NT2/D1 (cell line): ENCODE measurements at regions not wholly inside any gene's neighbourhood (a gene's known extent, or its start where the extent isn't known, plus 50 kb on each side); places are given as distances from the start of the nearest gene placed in this dataset.

ENCODE experiments used
- DNase-seq: peaks from one replicate; pipeline ENCODE4 v3.0.0-alpha.2; 2011; ENCODE audit warnings: low read depth, low spot score
- H3K27me3 ChIP-seq: 2 replicates; pipeline ENCODE4 v1.6.0; 2011; ENCODE audit warnings: mild to moderate bottlenecking; ENCODE audit not compliant: insufficient read length, insufficient read depth
- H3K36me3 ChIP-seq: 2 replicates; pipeline ENCODE4 v1.6.1; 2011; ENCODE audit warnings: mild to moderate bottlenecking, low read length, mixed read lengths; ENCODE audit not compliant: insufficient read depth, insufficient read length
- H3K4me1 ChIP-seq: 2 replicates; pipeline ENCODE4 v1.5.1; 2011; ENCODE audit not compliant: insufficient read depth, insufficient read length
- H3K4me3 ChIP-seq: 2 replicates; pipeline ENCODE4 v1.5.1; 2011; ENCODE audit warnings: low read depth; ENCODE audit not compliant: insufficient read length
- H3K9ac ChIP-seq: 2 replicates; pipeline ENCODE4 v1.6.0; 2011; ENCODE audit warnings: low read depth; ENCODE audit not compliant: insufficient read length
- H3K9me3 ChIP-seq: 2 replicates; pipeline ENCODE4 v1.5.1; 2011; ENCODE audit warnings: mild to moderate bottlenecking, low read length; ENCODE audit not compliant: insufficient read depth
- SUZ12 ChIP-seq: IDR thresholded peaks from 2 replicates; pipeline ENCODE4 v1.6.1; 2011; ENCODE audit not compliant: insufficient read length, insufficient read depth; ENCODE audit errors: extremely low read depth
- YY1 ChIP-seq: IDR thresholded peaks from 2 replicates; pipeline ENCODE4 v1.6.1; 2011; ENCODE audit not compliant: insufficient read length, insufficient read depth
- ZNF274 ChIP-seq: IDR thresholded peaks from 2 replicates; pipeline ENCODE4 v1.6.1; 2011; ENCODE audit warnings: mild to moderate bottlenecking, low read depth, low read length

GRCh38 chr3:83189634-83190033 lies 1428.2 kb upstream of the GBE1 start:
- DNase-seq: no peak
- no peak overlapping the region for H3K4me3 ChIP-seq
- H3K9me3 ChIP-seq: peaks cover 5% of the 10 kb centered on the region; the same call in 1 of the 2 replicates
- H3K27me3 ChIP-seq: no peaks in the 10 kb centered on the region
- no peaks in the 10 kb centered on the region for H3K4me1 ChIP-seq
- H3K9ac ChIP-seq: no peak overlapping the region
- H3K36me3 ChIP-seq: no peaks in the 10 kb centered on the region
- TF ChIP-seq SUZ12 (no peak), ZNF274 (no peak), YY1 (no peak)

GRCh38 chr3:83169473-83169872 lies 1408.0 kb upstream of the GBE1 start:
- Histone ChIP-seq H3K9me3 (no peaks in the 10 kb centered on the region), H3K27me3 (no peaks in the 10 kb centered on the region), H3K4me3 (no peak overlapping the region), H3K36me3 (no peaks in the 10 kb centered on the region), H3K9ac (no peak overlapping the region), H3K4me1 (no peaks in the 10 kb centered on the region)
- no peak for TF ChIP-seq ZNF274
- TF ChIP-seq SUZ12: no peak
- no peak for TF ChIP-seq YY1
- DNase-seq: no peak

- H3K4me1 ChIP-seq: no peaks in the 10 kb centered on the region
- no peak overlapping the region for H3K4me3 ChIP-seq
- TF ChIP-seq ZNF274: no peak
- TF ChIP-seq YY1: no peak
- no peak for TF ChIP-seq SUZ12
- H3K9ac ChIP-seq: no peak overlapping the region
- H3K36me3 ChIP-seq: no peaks in the 10 kb centered on the region
- no peak for DNase-seq
- no peaks in the 10 kb centered on the region for H3K9me3 ChIP-seq
- no peaks in the 10 kb centered on the region for H3K27me3 ChIP-seq
Observed at GRCh38 chr3:83150896-83151295, 1389.5 kb upstream of the GBE1 start.

- H3K4me3 ChIP-seq: no peak overlapping the region
- H3K9me3 ChIP-seq: no peaks in the 10 kb centered on the region
- H3K4me1 ChIP-seq: no peaks in the 10 kb centered on the region
- no peaks in the 10 kb centered on the region for H3K36me3 ChIP-seq
- TF ChIP-seq SUZ12: no peak
- TF ChIP-seq YY1: no peak
- no peak for TF ChIP-seq ZNF274
- DNase-seq: no peak
- no peaks in the 10 kb centered on the region for H3K27me3 ChIP-seq
- H3K9ac ChIP-seq: no peak overlapping the region
Observed at GRCh38 chr3:83140983-83141382, 1379.5 kb upstream of the GBE1 start.

GRCh38 chr3:83131236-83131635 lies 1369.8 kb upstream of the GBE1 start:
- Histone ChIP-seq H3K9ac (no peak overlapping the region), H3K27me3 (no peaks in the 10 kb centered on the region), H3K4me3 (no peak overlapping the region), H3K4me1 (no peaks in the 10 kb centered on the region), H3K36me3 (no peaks in the 10 kb centered on the region), H3K9me3 (no peaks in the 10 kb centered on the region)
- DNase-seq: no peak
- TF ChIP-seq ZNF274 (no peak), YY1 (no peak)

- H3K9me3 ChIP-seq: no peaks in the 10 kb centered on the region
Observed at GRCh38 chr3:83122774-83123350, 1361.4 kb upstream of the GBE1 start.

GRCh38 chr3:83093222-83093572 lies 1331.8 kb upstream of the GBE1 start:
- TF ChIP-seq ZNF274: no peak
- no peak for TF ChIP-seq SUZ12
- no peak for TF ChIP-seq YY1
- H3K9ac ChIP-seq: no peak overlapping the region

More at GRCh38 chr3:83122774-83123350, 1361.4 kb upstream of the GBE1 start:
- Histone ChIP-seq H3K9ac (no peak overlapping the region), H3K4me3 (no peak overlapping the region), H3K36me3 (no peaks in the 10 kb centered on the region), H3K27me3 (no peaks in the 10 kb centered on the region), H3K4me1 (no peaks in the 10 kb centered on the region)
- TF ChIP-seq ZNF274 (no peak), SUZ12 (no peak), YY1 (no peak)
- no peak for DNase-seq

More at GRCh38 chr3:83093222-83093572, 1331.8 kb upstream of the GBE1 start:
- H3K27me3 ChIP-seq: no peaks in the 10 kb centered on the region
- no peak for DNase-seq
- H3K9me3 ChIP-seq: no peaks in the 10 kb centered on the region
- no peaks in the 10 kb centered on the region for H3K36me3 ChIP-seq
- no peak overlapping the region for H3K4me3 ChIP-seq
- H3K4me1 ChIP-seq: no peaks in the 10 kb centered on the region
